ENCODE measurements at regions not wholly inside any gene's neighbourhood (a gene's known extent, or its start where the extent isn't known, plus 50 kb on each side); places are given as distances from the start of the nearest gene placed in this dataset.

GRCh38 chr15:26394801-26395200 is 378.1 kb downstream of the GABRB3 start:
- no peak for TF ChIP-seq MYC (IDR thresholded peaks at IDR 0.05; ENCODE audit: low read depth, low read length)
- H3K4me3 ChIP-seq (ENCODE audit: low read depth, low read length) = no peak overlapping the region
- no peak for DNase-seq (ENCODE audit: low read depth)

GRCh38 chr15:26392956-26393355 is 379.9 kb downstream of the GABRB3 start:
- H3K4me3 ChIP-seq (ENCODE audit: low read depth, low read length) = no peak overlapping the region
- no peak for DNase-seq (ENCODE audit: low read depth)

DNA sequence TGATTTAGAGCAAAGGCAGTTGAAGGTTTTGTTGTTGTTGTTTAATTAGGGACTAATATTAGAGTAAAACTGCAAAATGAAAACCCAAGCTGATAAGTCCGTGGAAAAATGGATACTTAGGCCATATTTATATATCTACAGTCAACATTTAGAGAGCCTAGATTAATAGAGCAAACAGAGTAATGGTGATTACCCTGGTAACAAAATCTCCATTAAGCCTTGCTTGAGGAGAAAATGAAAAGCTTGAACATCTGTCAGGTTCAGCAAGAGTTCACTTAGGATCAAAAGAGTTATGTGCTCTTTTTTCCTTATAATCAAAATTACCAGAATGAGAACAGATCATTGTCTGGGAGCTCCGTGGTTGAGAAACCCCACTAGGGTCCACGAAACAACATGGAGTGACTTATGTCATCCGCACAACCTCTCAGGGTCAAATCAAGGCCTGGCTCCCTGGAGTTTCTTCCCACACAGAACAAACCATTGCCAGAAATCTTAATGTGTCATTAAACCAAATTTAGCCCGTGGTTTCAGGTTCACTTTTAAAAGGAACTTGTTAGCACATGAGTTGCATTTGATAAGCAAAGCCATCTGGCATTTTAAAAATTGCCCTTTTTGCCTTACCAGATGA is 381.2 kb downstream of the GABRB3 start:
- no peak for TF ChIP-seq MYC (IDR thresholded peaks at IDR 0.05; ENCODE audit: low read depth, low read length)
- TF ChIP-seq, protein P1, sequence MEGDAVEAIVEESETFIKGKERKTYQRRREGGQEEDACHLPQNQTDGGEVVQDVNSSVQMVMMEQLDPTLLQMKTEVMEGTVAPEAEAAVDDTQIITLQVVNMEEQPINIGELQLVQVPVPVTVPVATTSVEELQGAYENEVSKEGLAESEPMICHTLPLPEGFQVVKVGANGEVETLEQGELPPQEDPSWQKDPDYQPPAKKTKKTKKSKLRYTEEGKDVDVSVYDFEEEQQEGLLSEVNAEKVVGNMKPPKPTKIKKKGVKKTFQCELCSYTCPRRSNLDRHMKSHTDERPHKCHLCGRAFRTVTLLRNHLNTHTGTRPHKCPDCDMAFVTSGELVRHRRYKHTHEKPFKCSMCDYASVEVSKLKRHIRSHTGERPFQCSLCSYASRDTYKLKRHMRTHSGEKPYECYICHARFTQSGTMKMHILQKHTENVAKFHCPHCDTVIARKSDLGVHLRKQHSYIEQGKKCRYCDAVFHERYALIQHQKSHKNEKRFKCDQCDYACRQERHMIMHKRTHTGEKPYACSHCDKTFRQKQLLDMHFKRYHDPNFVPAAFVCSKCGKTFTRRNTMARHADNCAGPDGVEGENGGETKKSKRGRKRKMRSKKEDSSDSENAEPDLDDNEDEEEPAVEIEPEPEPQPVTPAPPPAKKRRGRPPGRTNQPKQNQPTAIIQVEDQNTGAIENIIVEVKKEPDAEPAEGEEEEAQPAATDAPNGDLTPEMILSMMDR (IDR thresholded peaks at IDR 0.05; ENCODE audit: low read depth, low read length) = no peak
- TF ChIP-seq POLR2A (IDR thresholded peaks at IDR 0.05; ENCODE audit: extremely low read depth, insufficient read length) = no peak
- TF ChIP-seq, protein P2, sequence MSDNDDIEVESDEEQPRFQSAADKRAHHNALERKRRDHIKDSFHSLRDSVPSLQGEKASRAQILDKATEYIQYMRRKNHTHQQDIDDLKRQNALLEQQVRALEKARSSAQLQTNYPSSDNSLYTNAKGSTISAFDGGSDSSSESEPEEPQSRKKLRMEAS (IDR thresholded peaks at IDR 0.05; ENCODE audit: low read depth, low read length) = no peak
- no peak overlapping the region for H3K4me3 ChIP-seq (ENCODE audit: low read depth, low read length)
- no peak for DNase-seq (ENCODE audit: low read depth)

More at GRCh38 chr15:26392956-26393355, 379.9 kb downstream of the GABRB3 start:
- TF ChIP-seq MYC (IDR thresholded peaks at IDR 0.05; ENCODE audit: low read depth, low read length) (no peak), POLR2A (IDR thresholded peaks at IDR 0.05; ENCODE audit: extremely low read depth, insufficient read length) (no peak)
- TF ChIP-seq, protein P1 (IDR thresholded peaks at IDR 0.05; ENCODE audit: low read depth, low read length) = no peak
- TF ChIP-seq, protein P2 (IDR thresholded peaks at IDR 0.05; ENCODE audit: low read depth, low read length) = no peak

- TF ChIP-seq MYC (IDR thresholded peaks at IDR 0.05; ENCODE audit: low read depth, low read length) = no peak
- no peak for TF ChIP-seq POLR2A (IDR thresholded peaks at IDR 0.05; ENCODE audit: extremely low read depth, insufficient read length)
- TF ChIP-seq, protein P2 (IDR thresholded peaks at IDR 0.05; ENCODE audit: low read depth, low read length) = no peak
- TF ChIP-seq, protein P1 (IDR thresholded peaks at IDR 0.05; ENCODE audit: low read depth, low read length) = no peak
- no peak for DNase-seq (ENCODE audit: low read depth)
- no peak overlapping the region for H3K4me3 ChIP-seq (ENCODE audit: low read depth, low read length)
Observed at GRCh38 chr15:26382444-26383072, 390.3 kb downstream of the GABRB3 start.

DNA sequence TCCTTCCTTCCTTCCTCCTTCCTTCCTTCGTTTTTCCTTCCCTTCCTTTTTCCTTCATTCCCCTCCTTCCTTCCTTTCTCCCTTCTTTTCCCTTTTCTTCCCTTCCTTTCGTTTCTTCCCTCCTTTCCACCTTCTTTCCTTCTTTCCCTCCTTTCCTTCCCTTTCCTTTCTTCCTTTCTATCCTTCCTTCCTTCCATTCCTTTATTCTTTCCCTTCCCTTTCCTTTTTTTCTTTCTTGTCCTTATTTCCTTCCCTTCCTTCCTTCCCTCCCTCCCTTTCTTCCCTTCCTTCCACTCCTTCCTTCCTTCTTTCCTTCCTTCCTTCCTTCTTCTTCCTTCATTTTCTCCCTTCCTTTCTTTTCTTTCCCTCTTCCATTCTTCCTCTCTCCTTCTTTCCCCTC is 394.6 kb downstream of the GABRB3 start:
- no peak overlapping the region for H3K4me3 ChIP-seq (ENCODE audit: low read depth, low read length)
- TF ChIP-seq MYC (IDR thresholded peaks at IDR 0.05; ENCODE audit: low read depth, low read length) = no peak
- TF ChIP-seq POLR2A (IDR thresholded peaks at IDR 0.05; ENCODE audit: extremely low read depth, insufficient read length) = no peak
- TF ChIP-seq, protein P2 (IDR thresholded peaks at IDR 0.05; ENCODE audit: low read depth, low read length) = no peak
- TF ChIP-seq, protein P1 (IDR thresholded peaks at IDR 0.05; ENCODE audit: low read depth, low read length) = no peak
- no peak for DNase-seq (ENCODE audit: low read depth)

- no peak for DNase-seq (ENCODE audit: low read depth)
- no peak overlapping the region for H3K4me3 ChIP-seq (ENCODE audit: low read depth, low read length)
- no peak for TF ChIP-seq POLR2A (IDR thresholded peaks at IDR 0.05; ENCODE audit: extremely low read depth, insufficient read length)
- TF ChIP-seq, protein P1 (IDR thresholded peaks at IDR 0.05; ENCODE audit: low read depth, low read length) = no peak
- TF ChIP-seq MYC (IDR thresholded peaks at IDR 0.05; ENCODE audit: low read depth, low read length) = no peak
- TF ChIP-seq, protein P2 (IDR thresholded peaks at IDR 0.05; ENCODE audit: low read depth, low read length) = no peak
Observed at GRCh38 chr15:26376243-26376642, 396.6 kb downstream of the GABRB3 start.
